IPS-20b (cell line): ENCODE measurements at regions not wholly inside any gene's neighbourhood (a gene's known extent, or its start where the extent isn't known, plus 50 kb on each side); places are given as distances from the start of the nearest gene placed in this dataset.

Experiments used
- H3K27ac ChIP-seq: one replicate; pipeline ENCODE4 v1.5.1; 2013; ENCODE audit warnings: low read length
- H3K27me3 ChIP-seq: 2 replicates; pipeline ENCODE4 v1.6.1; 2013; ENCODE audit warnings: mild to moderate bottlenecking, low read length, inconsistent platforms; ENCODE audit not compliant: insufficient read depth
- H3K36me3 ChIP-seq: 2 replicates; pipeline ENCODE4 v1.6.1; 2013; ENCODE audit warnings: low read depth, mild to moderate bottlenecking, inconsistent platforms, low read length, moderate library complexity; ENCODE audit not compliant: insufficient read depth
- H3K4me1 ChIP-seq: 2 replicates; pipeline ENCODE4 v1.6.1; 2013; ENCODE audit warnings: mild to moderate bottlenecking, control low read depth, inconsistent platforms, low read length, moderate library complexity; ENCODE audit not compliant: insufficient read depth
- H3K4me3 ChIP-seq: 2 replicates; pipeline ENCODE4 v1.5.1; 2013; ENCODE audit warnings: mild to moderate bottlenecking, low read length, inconsistent platforms
- H3K9ac ChIP-seq: 2 replicates; pipeline ENCODE4 v1.6.1; 2013; ENCODE audit warnings: low read depth, mild to moderate bottlenecking, inconsistent platforms, low read length, moderate library complexity
- H3K9me3 ChIP-seq: 2 replicates; pipeline ENCODE4 v1.6.1; 2013; ENCODE audit warnings: mild to moderate bottlenecking, low read depth, low read length, inconsistent platforms; ENCODE audit not compliant: insufficient read depth

DNA sequence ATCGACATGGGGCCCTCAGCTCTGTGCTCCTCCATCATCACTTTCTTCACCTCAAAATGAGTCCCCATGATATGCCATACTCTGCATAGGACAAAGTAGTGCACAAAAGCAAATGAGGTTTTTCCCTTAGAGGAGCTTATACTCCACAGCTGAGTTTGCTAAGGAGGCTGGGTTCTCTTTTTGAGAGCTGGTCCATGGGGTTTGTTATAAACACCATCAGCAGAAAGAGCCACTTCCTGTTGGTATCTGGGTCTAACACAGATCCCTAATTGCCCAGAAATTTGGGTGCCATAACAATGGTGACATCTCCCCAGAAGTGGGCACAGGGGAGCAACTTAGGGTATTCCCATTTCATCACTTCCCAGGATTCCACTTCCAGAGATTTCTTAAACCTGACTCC, 395.7 kb downstream of the FOXO1 start:
- no peak overlapping the region for H3K27ac ChIP-seq

GRCh38 chr13:40271271-40271885, 395.1 kb downstream of the FOXO1 start:
- no peak overlapping the region for H3K27ac ChIP-seq
- H3K9me3 ChIP-seq, result no peaks in the 10 kb centered on the region
- H3K9ac ChIP-seq, result no peak overlapping the region
- H3K27me3 ChIP-seq, result no peaks in the 10 kb centered on the region
- H3K36me3 ChIP-seq, result no peaks in the 10 kb centered on the region
- H3K4me3 ChIP-seq, result no peak overlapping the region
- peaks cover 7% of the 10 kb centered on the region; the same call in 1 of the 2 replicates for H3K4me1 ChIP-seq

More for the DNA sequence above, 395.7 kb downstream of the FOXO1 start:
- peaks cover 7% of the 10 kb centered on the region; the same call in 1 of the 2 replicates for H3K4me1 ChIP-seq
- H3K27me3 ChIP-seq, result no peaks in the 10 kb centered on the region
- no peak overlapping the region for H3K9ac ChIP-seq
- no peaks in the 10 kb centered on the region for H3K36me3 ChIP-seq
- no peak overlapping the region for H3K4me3 ChIP-seq
- H3K9me3 ChIP-seq, result no peaks in the 10 kb centered on the region

- Histone ChIP-seq H3K4me1 (peaks cover 7% of the 10 kb centered on the region; the same call in 1 of the 2 replicates), H3K4me3 (no peak overlapping the region), H3K27ac (no peak overlapping the region), H3K27me3 (no peaks in the 10 kb centered on the region), H3K9me3 (no peaks in the 10 kb centered on the region), H3K36me3 (no peaks in the 10 kb centered on the region), H3K9ac (no peak overlapping the region)
Observed at GRCh38 chr13:40271931-40272775, 394.3 kb downstream of the FOXO1 start.

- Histone ChIP-seq H3K9me3 (no peaks in the 10 kb centered on the region), H3K9ac (no peak overlapping the region), H3K27me3 (no peaks in the 10 kb centered on the region), H3K4me3 (no peak overlapping the region), H3K27ac (no peak overlapping the region), H3K4me1 (peaks cover 7% of the 10 kb centered on the region; the same call in 1 of the 2 replicates), H3K36me3 (no peaks in the 10 kb centered on the region)
Observed at GRCh38 chr13:40272776-40273139, 393.7 kb downstream of the FOXO1 start.

DNA sequence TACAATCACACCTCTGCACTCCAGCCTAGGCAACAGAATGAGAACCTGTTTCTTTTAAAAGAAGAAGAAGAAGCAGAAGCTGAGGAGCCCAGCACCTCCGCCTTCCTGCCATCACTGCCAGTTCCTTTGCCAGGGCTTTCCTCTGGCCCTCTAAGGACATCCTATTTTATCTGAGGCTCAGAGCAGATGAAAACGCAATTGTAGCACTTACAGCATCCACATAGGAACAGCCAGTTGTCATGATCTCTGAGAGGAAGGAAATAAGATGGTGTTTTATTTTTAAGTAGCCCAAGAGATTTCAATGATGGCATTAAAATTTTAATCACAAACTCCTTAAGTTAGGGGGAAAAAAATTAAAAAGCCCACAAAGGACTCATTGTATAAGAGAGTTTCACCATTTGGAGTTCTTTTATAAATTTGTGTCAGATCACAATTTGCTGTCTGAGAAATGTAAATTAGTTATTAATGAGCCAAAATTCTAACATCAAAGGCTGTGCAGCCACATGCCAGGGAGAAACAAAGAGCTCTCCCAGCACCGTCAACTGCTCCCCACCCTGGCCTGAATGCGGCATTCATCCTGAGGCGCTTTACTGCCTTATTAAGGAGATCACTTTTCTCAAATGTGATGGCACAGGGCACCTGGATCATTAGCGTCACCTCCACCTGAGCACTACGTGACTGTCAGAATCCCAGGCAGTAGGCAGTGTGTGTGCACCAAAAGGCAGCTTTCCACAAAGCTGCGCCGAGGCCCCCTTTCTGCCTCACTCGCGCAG, 393.0 kb downstream of the FOXO1 start:
- H3K9me3 ChIP-seq, result no peaks in the 10 kb centered on the region
- no peaks in the 10 kb centered on the region for H3K36me3 ChIP-seq
- H3K27ac ChIP-seq, result no peak overlapping the region
- no peaks in the 10 kb centered on the region for H3K27me3 ChIP-seq
- no peak overlapping the region for H3K4me3 ChIP-seq
- H3K9ac ChIP-seq, result no peak overlapping the region
- peaks cover 7% of the 10 kb centered on the region; the same call in 1 of the 2 replicates for H3K4me1 ChIP-seq

- no peaks in the 10 kb centered on the region for H3K27me3 ChIP-seq
- H3K4me3 ChIP-seq, result no peak overlapping the region
- no peaks in the 10 kb centered on the region for H3K36me3 ChIP-seq
- no peak overlapping the region for H3K27ac ChIP-seq
- no peak overlapping the region for H3K9ac ChIP-seq
- H3K9me3 ChIP-seq, result no peaks in the 10 kb centered on the region
- peaks cover 7% of the 10 kb centered on the region; the same call in 1 of the 2 replicates for H3K4me1 ChIP-seq
Observed at GRCh38 chr13:40274103-40274502, 392.3 kb downstream of the FOXO1 start.

DNA sequence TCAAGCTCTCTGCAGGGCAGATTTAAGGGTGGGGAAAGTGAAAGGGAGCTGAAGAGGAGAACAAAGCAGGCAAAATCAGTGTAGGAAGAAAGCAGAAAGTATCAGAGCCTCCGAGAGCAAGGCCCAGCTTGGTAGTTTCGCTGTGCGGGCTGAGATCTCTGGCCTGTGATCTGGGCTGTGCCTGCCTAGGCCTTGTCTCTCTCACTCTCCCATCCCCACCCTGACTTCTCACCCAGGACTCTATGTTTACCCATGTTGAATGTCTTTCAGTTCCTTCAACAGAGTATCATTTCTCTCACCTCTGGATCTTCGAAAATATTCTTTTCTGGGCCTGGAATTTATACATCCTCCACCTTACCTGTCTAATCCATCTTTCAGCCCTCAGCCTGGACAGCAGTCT, 391.3 kb downstream of the FOXO1 start:
- Histone ChIP-seq H3K27ac (no peak overlapping the region), H3K36me3 (no peaks in the 10 kb centered on the region), H3K4me3 (no peak overlapping the region), H3K4me1 (peaks cover 7% of the 10 kb centered on the region; the same call in 1 of the 2 replicates), H3K27me3 (no peaks in the 10 kb centered on the region), H3K9me3 (no peaks in the 10 kb centered on the region), H3K9ac (no peak overlapping the region)

DNA sequence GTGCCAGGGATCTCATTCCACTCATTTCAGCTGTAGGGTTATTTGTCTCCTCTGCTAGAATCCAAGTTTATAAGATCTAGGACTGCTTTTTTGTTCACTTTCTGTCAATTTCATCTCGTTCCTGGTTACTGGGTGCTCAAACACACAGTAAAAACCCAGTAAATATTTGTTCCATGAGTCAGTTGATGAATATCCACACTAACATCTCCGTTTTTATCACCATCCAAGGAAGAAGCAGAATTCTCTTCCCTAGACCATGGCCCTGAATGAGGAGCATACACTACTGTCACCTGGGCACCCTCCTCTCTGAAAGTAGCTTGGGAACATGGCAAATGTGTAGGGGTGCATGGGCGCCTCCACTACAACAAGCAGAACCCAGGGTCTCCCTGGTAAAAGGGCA, 390.8 kb downstream of the FOXO1 start:
- Histone ChIP-seq H3K36me3 (no peaks in the 10 kb centered on the region), H3K27me3 (no peaks in the 10 kb centered on the region), H3K9me3 (no peaks in the 10 kb centered on the region), H3K27ac (no peak overlapping the region), H3K9ac (no peak overlapping the region), H3K4me1 (peaks cover 7% of the 10 kb centered on the region; the same call in 1 of the 2 replicates), H3K4me3 (no peak overlapping the region)

DNA sequence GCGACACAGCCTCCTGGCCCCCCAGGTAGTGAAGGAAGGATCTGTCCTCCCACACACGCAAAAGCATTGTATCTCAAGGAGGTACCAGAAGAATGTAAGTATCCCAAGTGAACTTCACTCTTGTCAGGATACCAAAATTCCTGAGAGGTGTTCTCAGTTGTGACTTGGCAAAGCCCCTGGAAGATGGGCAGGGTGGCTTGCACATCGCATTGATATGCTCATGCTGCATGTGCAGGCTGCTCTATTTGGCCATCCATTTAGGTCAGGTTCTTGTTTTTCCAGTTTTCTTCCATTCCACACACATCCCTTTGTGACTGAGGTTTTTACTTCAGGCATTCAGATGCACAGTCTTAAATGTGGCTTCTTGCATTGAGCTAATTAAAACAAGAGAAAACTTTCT, 382.8 kb downstream of the FOXO1 start:
- Histone ChIP-seq H3K27me3 (no peaks in the 10 kb centered on the region), H3K27ac (no peak overlapping the region)

DNA sequence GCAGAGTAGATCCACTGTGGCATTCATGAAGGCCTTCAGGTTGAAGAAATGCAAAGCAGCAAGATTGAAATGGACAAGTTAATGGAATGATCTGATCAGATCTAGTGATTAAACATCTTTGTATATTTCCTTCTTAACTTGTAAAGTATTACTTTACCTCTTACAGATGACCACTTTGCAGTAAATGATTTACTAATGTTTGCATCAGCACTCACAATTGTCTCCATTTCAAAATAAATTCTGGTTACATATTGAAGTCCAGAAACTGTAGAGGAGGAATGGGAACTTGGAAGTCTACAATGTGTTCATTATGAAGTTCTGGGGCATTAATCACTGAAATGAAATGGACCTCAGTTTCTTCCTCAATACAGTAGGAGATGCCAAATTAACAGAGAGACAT, 380.8 kb downstream of the FOXO1 start:
- H3K27me3 ChIP-seq, result no peaks in the 10 kb centered on the region
- H3K36me3 ChIP-seq, result no peaks in the 10 kb centered on the region
- no peak overlapping the region for H3K9ac ChIP-seq
- H3K4me1 ChIP-seq, result no peaks in the 10 kb centered on the region
- H3K4me3 ChIP-seq, result no peak overlapping the region
- H3K9me3 ChIP-seq, result no peaks in the 10 kb centered on the region
- H3K27ac ChIP-seq, result no peak overlapping the region

More for the DNA sequence above, 382.8 kb downstream of the FOXO1 start:
- Histone ChIP-seq H3K9ac (no peak overlapping the region), H3K9me3 (no peaks in the 10 kb centered on the region), H3K36me3 (no peaks in the 10 kb centered on the region), H3K4me1 (no peaks in the 10 kb centered on the region), H3K4me3 (no peak overlapping the region)

- H3K9ac ChIP-seq, result no peak overlapping the region
Observed at GRCh38 chr13:40287428-40287827, 379.0 kb downstream of the FOXO1 start.

More at GRCh38 chr13:40287428-40287827, 379.0 kb downstream of the FOXO1 start:
- no peak overlapping the region for H3K4me3 ChIP-seq
- no peaks in the 10 kb centered on the region for H3K4me1 ChIP-seq
- no peaks in the 10 kb centered on the region for H3K9me3 ChIP-seq
- H3K36me3 ChIP-seq, result no peaks in the 10 kb centered on the region
- H3K27ac ChIP-seq, result no peak overlapping the region
- no peaks in the 10 kb centered on the region for H3K27me3 ChIP-seq
